Gastroesophageal sphincter (tissue), 3 donors: ENCODE measurements at regions not wholly inside any gene's neighbourhood (a gene's known extent, or its start where the extent isn't known, plus 50 kb on each side); places are given as distances from the start of the nearest gene placed in this dataset.

ENCODE experiments used
- POLR2A ChIP-seq, 2 donors: fragments of 450-650 bp; IDR thresholded peaks; one replicate each; pipeline ENCODE4 v1.6.1; 2017; ENCODE audit warnings: antibody characterized with exemption in 2 of 2, mild to moderate bottlenecking in 2 of 2, moderate library complexity in 1 of 2
- POLR2AphosphoS5 ChIP-seq: sonication (generic); formaldehyde crosslinking; IDR thresholded peaks from one replicate; pipeline ENCODE4 v1.6.1; 2017; ENCODE audit warnings: antibody characterized with exemption
- TF ChIP-seq, protein P1 (sequence below), 4 experiments: fragments of 200-600 bp in 2 of 4; fragments of 450-650 bp in 2 of 4; sonication (generic) in 1 of 4; IDR thresholded peaks; one replicate each; pipeline ENCODE4 v1.5.1; 2017 to 2019; ENCODE audit warnings: antibody characterized with exemption in 4 of 4, mild to moderate bottlenecking in 2 of 4, moderate library complexity in 2 of 4

DNA sequence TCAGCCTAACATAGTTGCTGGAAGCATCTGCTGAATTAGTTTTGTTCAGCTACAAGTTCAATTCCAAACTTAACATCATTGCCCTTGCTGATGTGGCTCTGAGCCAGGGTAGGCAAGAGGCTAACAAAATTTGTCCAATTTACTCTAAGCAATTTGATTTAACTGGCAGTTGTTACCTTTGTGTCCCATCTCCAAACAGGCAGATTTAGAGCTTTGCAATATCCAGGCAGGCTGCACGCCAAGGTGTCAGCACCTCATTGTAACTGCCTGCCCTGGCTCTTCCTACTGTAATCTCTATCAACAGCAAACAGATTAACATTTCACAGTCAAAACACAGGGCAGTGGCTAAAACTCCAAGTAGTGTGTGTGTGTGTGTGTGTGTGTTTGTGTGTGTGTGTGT is 2070.6 kb downstream of the PCDH7 start:
- TF ChIP-seq, protein P1, sequence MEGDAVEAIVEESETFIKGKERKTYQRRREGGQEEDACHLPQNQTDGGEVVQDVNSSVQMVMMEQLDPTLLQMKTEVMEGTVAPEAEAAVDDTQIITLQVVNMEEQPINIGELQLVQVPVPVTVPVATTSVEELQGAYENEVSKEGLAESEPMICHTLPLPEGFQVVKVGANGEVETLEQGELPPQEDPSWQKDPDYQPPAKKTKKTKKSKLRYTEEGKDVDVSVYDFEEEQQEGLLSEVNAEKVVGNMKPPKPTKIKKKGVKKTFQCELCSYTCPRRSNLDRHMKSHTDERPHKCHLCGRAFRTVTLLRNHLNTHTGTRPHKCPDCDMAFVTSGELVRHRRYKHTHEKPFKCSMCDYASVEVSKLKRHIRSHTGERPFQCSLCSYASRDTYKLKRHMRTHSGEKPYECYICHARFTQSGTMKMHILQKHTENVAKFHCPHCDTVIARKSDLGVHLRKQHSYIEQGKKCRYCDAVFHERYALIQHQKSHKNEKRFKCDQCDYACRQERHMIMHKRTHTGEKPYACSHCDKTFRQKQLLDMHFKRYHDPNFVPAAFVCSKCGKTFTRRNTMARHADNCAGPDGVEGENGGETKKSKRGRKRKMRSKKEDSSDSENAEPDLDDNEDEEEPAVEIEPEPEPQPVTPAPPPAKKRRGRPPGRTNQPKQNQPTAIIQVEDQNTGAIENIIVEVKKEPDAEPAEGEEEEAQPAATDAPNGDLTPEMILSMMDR (IDR thresholded peaks at IDR 0.05): no peak
- TF ChIP-seq POLR2A (IDR thresholded peaks at IDR 0.05): no peak
- no peak for TF ChIP-seq POLR2AphosphoS5
